GM19043 (cell line): ENCODE measurements at regions not wholly inside any gene's neighbourhood (a gene's known extent, or its start where the extent isn't known, plus 50 kb on each side); places are given as distances from the start of the nearest gene placed in this dataset.

Source experiments
- ATAC-seq: cut with Tn5 transposase; IDR thresholded peaks from one replicate; pipeline ENCODE4 v1.9.1; 2021; ENCODE audit warnings: low read depth; ENCODE audit not compliant: unreplicated experiment

- no peak for ATAC-seq
Measured at GRCh38 chr3:193825617-193826016, 232.6 kb downstream of the OPA1 start.

- no peak for ATAC-seq
Measured at GRCh38 chr3:193826159-193826795, 233.3 kb downstream of the OPA1 start.

- ATAC-seq = no peak
Measured at GRCh38 chr3:193827040-193827669, 234.1 kb downstream of the OPA1 start.

GRCh38 chr3:193827871-193828270 is 234.9 kb downstream of the OPA1 start:
- no peak for ATAC-seq

GRCh38 chr3:193828477-193828876 is 235.5 kb downstream of the OPA1 start:
- no peak for ATAC-seq

- ATAC-seq = no peak
Measured at GRCh38 chr3:193829781-193830180, 236.8 kb downstream of the OPA1 start.

- ATAC-seq = no peak
Measured at GRCh38 chr3:193830791-193831191, 237.8 kb downstream of the OPA1 start.

GRCh38 chr3:193831495-193832455 is 238.8 kb downstream of the OPA1 start:
- ATAC-seq = peak; percentile 77

GRCh38 chr3:193832833-193833413 is 239.9 kb downstream of the OPA1 start:
- no peak for ATAC-seq

- ATAC-seq = no peak
Measured at GRCh38 chr3:193833592-193833991, 240.6 kb downstream of the OPA1 start.

GRCh38 chr3:193835414-193835813 is 242.4 kb downstream of the OPA1 start:
- no peak for ATAC-seq

- no peak for ATAC-seq
Measured at GRCh38 chr3:193836511-193836910, 243.5 kb downstream of the OPA1 start.

- no peak for ATAC-seq
Measured at GRCh38 chr3:193836918-193837317, 243.9 kb downstream of the OPA1 start.

- no peak for ATAC-seq
Measured at GRCh38 chr3:193837347-193837827, 244.4 kb downstream of the OPA1 start.

GRCh38 chr3:193840111-193840641 is 247.2 kb downstream of the OPA1 start:
- ATAC-seq = no peak

- ATAC-seq = no peak
Measured at GRCh38 chr3:193841581-193841980, 248.6 kb downstream of the OPA1 start.

- peak; percentile 50 for ATAC-seq
Measured at GRCh38 chr3:193842029-193842798, 249.2 kb downstream of the OPA1 start.

- no peak for ATAC-seq
Measured at GRCh38 chr3:193842832-193843473, 249.9 kb downstream of the OPA1 start.
